ENCODE measurements at regions not wholly inside any gene's neighbourhood (a gene's known extent, or its start where the extent isn't known, plus 50 kb on each side); places are given as distances from the start of the nearest gene placed in this dataset.

DNA sequence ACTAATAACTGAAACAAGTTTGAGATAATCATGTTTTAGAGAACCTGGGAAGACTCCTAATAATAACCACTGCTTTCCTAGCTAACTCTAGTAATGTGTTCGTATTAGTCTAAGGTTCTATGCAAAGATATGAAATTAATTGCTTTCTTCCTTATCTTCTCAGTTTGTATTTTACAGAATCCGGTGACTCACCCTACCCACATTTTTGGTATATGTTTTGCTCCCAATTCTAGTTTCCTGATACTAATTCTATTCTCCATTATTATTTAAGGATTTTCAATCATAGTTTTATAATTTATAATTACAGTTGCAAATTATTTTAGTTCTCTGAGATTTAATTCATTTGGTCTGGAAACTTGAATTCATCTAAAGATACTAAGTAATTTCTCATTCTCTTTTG lies 394.6 kb upstream of the SETBP1 start:
- no peaks in the 10 kb centered on the region for H3K9me3 ChIP-seq (ENCODE audit: insufficient read depth, low read length)
- H3K27ac ChIP-seq (ENCODE audit: low read depth, low read length) = no peak overlapping the region
- no peaks in the 10 kb centered on the region for H3F3A ChIP-seq (ENCODE audit: insufficient read depth)
- H2AFZ ChIP-seq (ENCODE audit: low read depth, low read length, severe bottlenecking) = no peak overlapping the region
- H3K36me3 ChIP-seq (ENCODE audit: low read length) = no peaks in the 10 kb centered on the region
- no peaks in the 10 kb centered on the region for H3K9me2 ChIP-seq (replicated peaks; ENCODE audit: insufficient read depth, low read length)
- no peaks in the 10 kb centered on the region for H4K20me1 ChIP-seq (ENCODE audit: low read depth, low read length)
- H3K4me2 ChIP-seq (ENCODE audit: low read depth, low read length, poor library complexity, severe bottlenecking) = no peak overlapping the region
- TF ChIP-seq EZH2phosphoT487 (conservative IDR thresholded peaks at IDR 0.05; ENCODE audit: low read length) = no peak
- TF ChIP-seq, protein P1, sequence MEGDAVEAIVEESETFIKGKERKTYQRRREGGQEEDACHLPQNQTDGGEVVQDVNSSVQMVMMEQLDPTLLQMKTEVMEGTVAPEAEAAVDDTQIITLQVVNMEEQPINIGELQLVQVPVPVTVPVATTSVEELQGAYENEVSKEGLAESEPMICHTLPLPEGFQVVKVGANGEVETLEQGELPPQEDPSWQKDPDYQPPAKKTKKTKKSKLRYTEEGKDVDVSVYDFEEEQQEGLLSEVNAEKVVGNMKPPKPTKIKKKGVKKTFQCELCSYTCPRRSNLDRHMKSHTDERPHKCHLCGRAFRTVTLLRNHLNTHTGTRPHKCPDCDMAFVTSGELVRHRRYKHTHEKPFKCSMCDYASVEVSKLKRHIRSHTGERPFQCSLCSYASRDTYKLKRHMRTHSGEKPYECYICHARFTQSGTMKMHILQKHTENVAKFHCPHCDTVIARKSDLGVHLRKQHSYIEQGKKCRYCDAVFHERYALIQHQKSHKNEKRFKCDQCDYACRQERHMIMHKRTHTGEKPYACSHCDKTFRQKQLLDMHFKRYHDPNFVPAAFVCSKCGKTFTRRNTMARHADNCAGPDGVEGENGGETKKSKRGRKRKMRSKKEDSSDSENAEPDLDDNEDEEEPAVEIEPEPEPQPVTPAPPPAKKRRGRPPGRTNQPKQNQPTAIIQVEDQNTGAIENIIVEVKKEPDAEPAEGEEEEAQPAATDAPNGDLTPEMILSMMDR (IDR thresholded peaks at IDR 0.05; ENCODE audit: insufficient read depth, low read length, poor library complexity, severe bottlenecking) = no peak
- H3K79me2 ChIP-seq (ENCODE audit: insufficient read depth, low read length) = no peaks in the 10 kb centered on the region
- H3K4me3 ChIP-seq (ENCODE audit: insufficient read depth, low read length, poor library complexity, severe bottlenecking) = no peak overlapping the region
- H3K9ac ChIP-seq (ENCODE audit: low read length) = no peak overlapping the region
- H3K27me3 ChIP-seq (ENCODE audit: low read length) = no peaks in the 10 kb centered on the region

GRCh38 chr18:44290366-44290977 lies 390.2 kb upstream of the SETBP1 start:
- Histone ChIP-seq H3K4me2 (ENCODE audit: low read depth, low read length, poor library complexity, severe bottlenecking) (no peak overlapping the region), H3K27me3 (ENCODE audit: low read length) (no peaks in the 10 kb centered on the region), H4K20me1 (ENCODE audit: low read depth, low read length) (no peaks in the 10 kb centered on the region), H3K9me2 (replicated peaks; ENCODE audit: insufficient read depth, low read length) (no peaks in the 10 kb centered on the region), H3K36me3 (ENCODE audit: low read length) (no peaks in the 10 kb centered on the region), H3K4me3 (ENCODE audit: insufficient read depth, low read length, poor library complexity, severe bottlenecking) (no peak overlapping the region), H3K9ac (ENCODE audit: low read length) (no peak overlapping the region), H3F3A (ENCODE audit: insufficient read depth) (no peaks in the 10 kb centered on the region), H3K9me3 (ENCODE audit: insufficient read depth, low read length) (no peaks in the 10 kb centered on the region), H2AFZ (ENCODE audit: low read depth, low read length, severe bottlenecking) (no peak overlapping the region), H3K27ac (ENCODE audit: low read depth, low read length) (no peak overlapping the region), H3K79me2 (ENCODE audit: insufficient read depth, low read length) (no peaks in the 10 kb centered on the region)
- TF ChIP-seq, protein P1 (IDR thresholded peaks at IDR 0.05; ENCODE audit: insufficient read depth, low read length, poor library complexity, severe bottlenecking) = no peak
- TF ChIP-seq EZH2phosphoT487 (conservative IDR thresholded peaks at IDR 0.05; ENCODE audit: low read length) = no peak

DNA sequence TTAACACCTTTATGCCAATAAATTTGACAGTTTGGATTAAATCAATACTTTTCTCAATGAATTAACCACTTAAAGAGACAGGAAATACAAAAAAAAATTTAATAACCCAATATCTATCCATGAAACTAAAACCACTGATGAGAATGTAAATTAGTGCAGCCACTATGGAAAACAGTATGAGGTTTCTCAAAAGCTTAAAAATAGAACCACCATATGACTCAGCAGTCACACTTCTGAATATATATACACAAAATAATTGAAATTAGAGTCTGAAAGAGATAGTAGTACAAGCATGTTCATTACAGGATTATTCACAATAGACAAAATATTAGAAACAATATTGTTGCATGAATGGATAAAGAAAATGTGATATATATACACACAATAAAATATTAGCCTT lies 382.1 kb upstream of the SETBP1 start:
- Histone ChIP-seq H3K27ac (ENCODE audit: low read depth, low read length) (no peak overlapping the region), H3K36me3 (ENCODE audit: low read length) (no peaks in the 10 kb centered on the region), H2AFZ (ENCODE audit: low read depth, low read length, severe bottlenecking) (no peak overlapping the region), H3K79me2 (ENCODE audit: insufficient read depth, low read length) (no peaks in the 10 kb centered on the region), H4K20me1 (ENCODE audit: low read depth, low read length) (no peaks in the 10 kb centered on the region), H3K9me3 (ENCODE audit: insufficient read depth, low read length) (no peaks in the 10 kb centered on the region), H3K9me2 (replicated peaks; ENCODE audit: insufficient read depth, low read length) (no peaks in the 10 kb centered on the region), H3K4me2 (ENCODE audit: low read depth, low read length, poor library complexity, severe bottlenecking) (no peak overlapping the region), H3K4me3 (ENCODE audit: insufficient read depth, low read length, poor library complexity, severe bottlenecking) (no peak overlapping the region), H3K27me3 (ENCODE audit: low read length) (no peaks in the 10 kb centered on the region), H3F3A (ENCODE audit: insufficient read depth) (no peaks in the 10 kb centered on the region), H3K9ac (ENCODE audit: low read length) (no peak overlapping the region)
- no peak for TF ChIP-seq EZH2phosphoT487 (conservative IDR thresholded peaks at IDR 0.05; ENCODE audit: low read length)
- TF ChIP-seq, protein P1 (IDR thresholded peaks at IDR 0.05; ENCODE audit: insufficient read depth, low read length, poor library complexity, severe bottlenecking) = no peak

Measured in SU-DHL-6 (cell line).